Tibial nerve (tissue), 4 donors: ENCODE measurements at regions not wholly inside any gene's neighbourhood (a gene's known extent, or its start where the extent isn't known, plus 50 kb on each side); places are given as distances from the start of the nearest gene placed in this dataset.

Experiments
- DNase-seq, 2 donors: peaks; one replicate each; pipeline ENCODE4 v3.0.0-alpha.2; 2019; ENCODE audit warnings: low spot score in 2 of 2
- H3K27ac ChIP-seq, 4 donors: fragments of 200-600 bp; sonication (generic) in 3 of 4; one replicate each; pipeline ENCODE4 v1.5.1; 2017 to 2019; ENCODE audit warnings: mild to moderate bottlenecking in 1 of 4
- H3K27me3 ChIP-seq, 2 donors: fragments of 200-600 bp; sonication (generic) in 1 of 2; one replicate each; pipeline versions ENCODE4 v1.5.1 to v1.6.0; 2017 to 2019
- H3K36me3 ChIP-seq, 3 donors: fragments of 200-600 bp; sonication (generic); one replicate each; pipeline ENCODE4 v1.5.1; 2018 to 2019
- H3K4me1 ChIP-seq, 4 donors: fragments of 200-600 bp; sonication (generic) in 3 of 4; one replicate each; pipeline ENCODE4 v1.5.1; 2017 to 2019
- H3K4me3 ChIP-seq, 4 donors: fragments of 200-600 bp; sonication (generic) in 3 of 4; one replicate each; pipeline ENCODE4 v1.5.1; 2017 to 2019; ENCODE audit warnings: mild to moderate bottlenecking in 1 of 4, moderate library complexity in 1 of 4
- H3K9me3 ChIP-seq, 4 donors: fragments of 200-600 bp; sonication (generic) in 3 of 4; one replicate each; pipeline ENCODE4 v1.5.1; 2017 to 2019
- CTCF ChIP-seq, 5 experiments: fragments of 200-600 bp in 3 of 5; fragments of 450-650 bp in 2 of 5; sonication (generic) in 3 of 5; IDR thresholded peaks; one replicate each; pipeline ENCODE4 v1.5.1; 2016 to 2019; ENCODE audit warnings: antibody characterized with exemption in 5 of 5, mild to moderate bottlenecking in 3 of 5, moderate library complexity in 2 of 5
- EP300 ChIP-seq, 2 donors: sonication (generic); formaldehyde crosslinking; IDR thresholded peaks; one replicate each; pipeline ENCODE4 v1.6.1; 2017; ENCODE audit warnings: antibody characterized with exemption in 2 of 2, mild to moderate bottlenecking in 1 of 2
- POLR2A ChIP-seq, 2 donors: fragments of 450-650 bp; IDR thresholded peaks; one replicate each; pipeline ENCODE4 v1.6.1; 2017; ENCODE audit warnings: antibody characterized with exemption in 2 of 2, mild to moderate bottlenecking in 2 of 2, moderate library complexity in 2 of 2
- WGBS, 2 donors: methylation state at CpG; one replicate each; pipeline ENCODE4 v1.1.5; 2018; 5-methylcytosine and 5-hydroxymethylcytosine counted together

- 89 to 91% methylated on average over 1 of the region's 1 CpG for WGBS, 2 donors
- Histone ChIP-seq H3K27ac (no peak overlapping the region), H3K27me3 (no peaks in the 10 kb centered on the region), H3K36me3 (no peaks in the 10 kb centered on the region), H3K9me3 (no peaks in the 10 kb centered on the region), H3K4me3 (no peak overlapping the region), H3K4me1 (no peaks in the 10 kb centered on the region)
- no peak for TF ChIP-seq POLR2A (IDR thresholded peaks at IDR 0.05)
- TF ChIP-seq EP300 (IDR thresholded peaks at IDR 0.05): no peak
- TF ChIP-seq CTCF (IDR thresholded peaks at IDR 0.05): no peak
- no peak for DNase-seq
Measured at GRCh38 chr3:94272016-94272415, 209.2 kb downstream of the NSUN3 start.

GRCh38 chr3:94280958-94281357 lies 218.1 kb downstream of the NSUN3 start:
- Histone ChIP-seq H3K27me3 (no peaks in the 10 kb centered on the region), H3K4me3 (no peak overlapping the region), H3K4me1 (no peaks in the 10 kb centered on the region), H3K36me3 (no peaks in the 10 kb centered on the region), H3K27ac (no peak overlapping the region), H3K9me3 (no peaks in the 10 kb centered on the region)
- no peak for DNase-seq
- WGBS, 2 donors: 68 to 77% methylated on average over 4 of the region's 4 CpGs
- TF ChIP-seq POLR2A (IDR thresholded peaks at IDR 0.05) (no peak), EP300 (IDR thresholded peaks at IDR 0.05) (no peak), CTCF (IDR thresholded peaks at IDR 0.05) (no peak)

- no peak for DNase-seq
- Histone ChIP-seq H3K27me3 (no peaks in the 10 kb centered on the region), H3K4me1 (no peaks in the 10 kb centered on the region), H3K36me3 (no peaks in the 10 kb centered on the region), H3K4me3 (no peak overlapping the region), H3K27ac (no peak overlapping the region), H3K9me3 (no peaks in the 10 kb centered on the region)
- no peak for TF ChIP-seq POLR2A (IDR thresholded peaks at IDR 0.05)
- peak in 2 of 5 experiments; percentile 8 to 25 for TF ChIP-seq CTCF (IDR thresholded peaks at IDR 0.05)
Measured at GRCh38 chr3:94285872-94286271, 223.0 kb downstream of the NSUN3 start.

- TF ChIP-seq CTCF (IDR thresholded peaks at IDR 0.05) (no peak), POLR2A (IDR thresholded peaks at IDR 0.05) (no peak), EP300 (IDR thresholded peaks at IDR 0.05) (no peak)
- no peak for DNase-seq
- Histone ChIP-seq H3K27ac (no peak overlapping the region), H3K4me3 (no peak overlapping the region), H3K36me3 (no peaks in the 10 kb centered on the region), H3K27me3 (no peaks in the 10 kb centered on the region), H3K4me1 (no peaks in the 10 kb centered on the region), H3K9me3 (no peaks in the 10 kb centered on the region)
- WGBS, 2 donors: 24 to 28% methylated on average over 2 of the region's 2 CpGs
Measured at GRCh38 chr3:94291686-94292085, 228.8 kb downstream of the NSUN3 start.

- Histone ChIP-seq H3K4me3 (no peak overlapping the region), H3K9me3 (no peaks in the 10 kb centered on the region), H3K36me3 (no peaks in the 10 kb centered on the region), H3K27ac (no peak overlapping the region), H3K27me3 (no peaks in the 10 kb centered on the region), H3K4me1 (no peaks in the 10 kb centered on the region)
- TF ChIP-seq CTCF (IDR thresholded peaks at IDR 0.05) (no peak), EP300 (IDR thresholded peaks at IDR 0.05) (no peak), POLR2A (IDR thresholded peaks at IDR 0.05) (no peak)
- DNase-seq: no peak
Measured at GRCh38 chr3:94292151-94292550, 229.3 kb downstream of the NSUN3 start.
